Endothelial cell of umbilical vein (primary cell): ENCODE measurements at regions not wholly inside any gene's neighbourhood (a gene's known extent, or its start where the extent isn't known, plus 50 kb on each side); places are given as distances from the start of the nearest gene placed in this dataset.

Experiments
- BruUV-seq: library from RNA; stranded (reverse); fragments of 400-500 nt; replicated peaks from 2 replicates; lab custom pipeline; 2021; lab: Mats Ljungman, UMichigan
- CTCF ChIA-PET: fragments of 300-600, 350-600 bp; sonication (Branson Sonifier 250); formaldehyde crosslinking; loops from one replicate; lab custom pipeline; 2021; ENCODE audit warnings: antibody characterized with exemption, inconsistent platforms; lab: Charles Lee
- POLR2A ChIA-PET: fragments of 300-600, 350-600 bp; sonication (Branson Sonifier 250); formaldehyde crosslinking; loops from one replicate; lab custom pipeline; 2021; ENCODE audit warnings: antibody characterized with exemption, inconsistent platforms; lab: Charles Lee
- DNase-seq: peaks from one replicate; pipeline ENCODE4 v3.0.0-alpha.2; 2011; ENCODE audit warnings: low read depth, low spot score
- FAIRE-seq: peaks from 2 replicates; lab custom pipeline; 2011; peaks lifted over from hg19 to GRCh38; lab: Jason Lieb, UNC
- H2AFZ ChIP-seq: 2 replicates; pipeline ENCODE4 v1.6.0; 2012; ENCODE audit warnings: low read depth, low read length, control low read depth, inconsistent platforms
- H3K27ac ChIP-seq: 2 replicates; pipeline ENCODE4 v1.5.1; 2011; ENCODE audit warnings: low read depth, mild to moderate bottlenecking, control low read depth, low read length, moderate library complexity; ENCODE audit not compliant: insufficient read depth
- H3K27me3 ChIP-seq, 2 experiments: 2 replicates each; pipeline versions ENCODE4 v1.6.0 to v1.6.1; 2011; ENCODE audit warnings: low read length in 2 of 2, mixed read lengths in 1 of 2; ENCODE audit not compliant: control insufficient read depth in 2 of 2, insufficient read depth in 2 of 2
- H3K36me3 ChIP-seq, 2 experiments: 2 replicates in 1 of 2; 3 replicates in 1 of 2; pipeline ENCODE4 v1.5.1; 2011; ENCODE audit warnings: low read length in 2 of 2, mild to moderate bottlenecking in 1 of 2, moderate library complexity in 1 of 2; ENCODE audit not compliant: control insufficient read depth in 2 of 2, insufficient read depth in 2 of 2; ENCODE audit errors: extremely low read depth in 1 of 2
- H3K4me1 ChIP-seq: 3 replicates; pipeline ENCODE4 v1.5.1; 2011; ENCODE audit warnings: mild to moderate bottlenecking, low read length; ENCODE audit not compliant: control insufficient read depth, insufficient read depth; ENCODE audit errors: extremely low read depth
- H3K4me2 ChIP-seq: 2 replicates; pipeline ENCODE4 v1.6.1; 2011; ENCODE audit warnings: low read length, control low read depth, mixed read lengths; ENCODE audit not compliant: insufficient read depth
- H3K4me3 ChIP-seq, 3 experiments: fragments of 200-600 bp in 1 of 3; sonication (generic), shearing (Covaris generic) in 1 of 3; replicated peaks in 1 of 3; 2 replicates each; pipeline ENCODE4 v1.5.1; 2011 to 2016; ENCODE audit warnings: control low read depth in 3 of 3, low read length in 3 of 3, mild to moderate bottlenecking in 2 of 3, inconsistent platforms in 1 of 3, low read depth in 1 of 3, moderate library complexity in 1 of 3; ENCODE audit not compliant: insufficient read depth in 1 of 3
- H3K79me2 ChIP-seq: 2 replicates; pipeline ENCODE4 v1.6.0; 2012; ENCODE audit warnings: low read length, inconsistent platforms; ENCODE audit not compliant: control insufficient read depth, insufficient read depth
- H3K9ac ChIP-seq: replicated peaks from 2 replicates; pipeline ENCODE3; 2011; ENCODE audit warnings: low read length, control low read depth; ENCODE audit not compliant: insufficient read depth; ENCODE audit errors: extremely low read depth
- H3K9me1 ChIP-seq: replicated peaks from 3 replicates; pipeline ENCODE4 v1.6.0; 2011; ENCODE audit warnings: mild to moderate bottlenecking, low read length; ENCODE audit not compliant: control insufficient read depth, insufficient read depth; ENCODE audit errors: extremely low read depth
- H3K9me3 ChIP-seq: replicated peaks from 2 replicates; pipeline ENCODE4 v1.5.1; 2012; ENCODE audit warnings: low read length, inconsistent platforms; ENCODE audit not compliant: control insufficient read depth, insufficient read depth
- H4K20me1 ChIP-seq: replicated peaks from 2 replicates; pipeline ENCODE3; 2011; ENCODE audit warnings: mild to moderate bottlenecking, low read length; ENCODE audit not compliant: control insufficient read depth, insufficient read depth; ENCODE audit errors: extremely low read depth
- EZH2 ChIP-seq: IDR thresholded peaks from 2 replicates; pipeline ENCODE4 v1.6.1; 2012; ENCODE audit warnings: borderline replicate concordance, low read depth, mild to moderate bottlenecking, moderate library complexity, low read length, inconsistent platforms; ENCODE audit not compliant: severe bottlenecking
- FOS ChIP-seq: IDR thresholded peaks from 2 replicates; pipeline ENCODE4 v1.6.1; 2011; ENCODE audit warnings: mild to moderate bottlenecking, low read length, moderate library complexity, borderline replicate concordance; ENCODE audit not compliant: insufficient read depth
- GATA2 ChIP-seq: IDR thresholded peaks from 2 replicates; pipeline ENCODE4 v1.7.0; 2011; ENCODE audit warnings: low read depth, mild to moderate bottlenecking, moderate library complexity, mixed read lengths, low read length; ENCODE audit not compliant: insufficient read length, insufficient read depth
- JUN ChIP-seq: IDR thresholded peaks from 2 replicates; pipeline ENCODE4 v1.6.1; 2011; ENCODE audit warnings: borderline replicate concordance, low read depth; ENCODE audit not compliant: insufficient read length, insufficient read depth
- MYC ChIP-seq: IDR thresholded peaks from one replicate; pipeline ENCODE4 v1.6.1; 2011; ENCODE audit warnings: mild to moderate bottlenecking, low read depth, low read length
- POLR2A ChIP-seq: IDR thresholded peaks from 2 replicates; pipeline ENCODE4 v1.6.1; 2012; ENCODE audit warnings: low read depth, mild to moderate bottlenecking, control low read depth, low read length
- POLR2AphosphoS5 ChIP-seq: IDR thresholded peaks from 2 replicates; pipeline ENCODE4 v1.6.1; 2012; ENCODE audit warnings: low read depth, mild to moderate bottlenecking, control low read depth, low read length, moderate library complexity; ENCODE audit not compliant: insufficient read depth
- dilution Hi-C: fragments of 300-500 bp; cut with MboI; formaldehyde crosslinking; loops from one replicate; pipeline ENCODE4 v1.15.0; 2019; ENCODE audit warnings: low sequenced_read_pairs; ENCODE audit not compliant: extremely low pct_ligation_motif_present
- intact Hi-C: fragments of 100-400 bp; cut with micrococcal nuclease; formaldehyde crosslinking; loops from one replicate; pipeline ENCODE4 v1.10.0; 2022
- TF ChIP-seq, protein P1 (sequence below), 2 donors: IDR thresholded peaks; 1 replicate in 1 of 2; 2 replicates in 1 of 2; pipeline ENCODE4 v1.5.1; 2011; ENCODE audit warnings: low read length in 2 of 2, mild to moderate bottlenecking in 2 of 2, moderate library complexity in 2 of 2, control low read depth in 1 of 2, inconsistent platforms in 1 of 2, low read depth in 1 of 2; ENCODE audit not compliant: insufficient read depth in 1 of 2; ENCODE audit errors: extremely low read depth in 1 of 2
- TF ChIP-seq, protein P2 (sequence below): IDR thresholded peaks from 2 replicates; pipeline ENCODE4 v1.6.1; 2011; ENCODE audit not compliant: insufficient read depth, insufficient read length

DNA sequence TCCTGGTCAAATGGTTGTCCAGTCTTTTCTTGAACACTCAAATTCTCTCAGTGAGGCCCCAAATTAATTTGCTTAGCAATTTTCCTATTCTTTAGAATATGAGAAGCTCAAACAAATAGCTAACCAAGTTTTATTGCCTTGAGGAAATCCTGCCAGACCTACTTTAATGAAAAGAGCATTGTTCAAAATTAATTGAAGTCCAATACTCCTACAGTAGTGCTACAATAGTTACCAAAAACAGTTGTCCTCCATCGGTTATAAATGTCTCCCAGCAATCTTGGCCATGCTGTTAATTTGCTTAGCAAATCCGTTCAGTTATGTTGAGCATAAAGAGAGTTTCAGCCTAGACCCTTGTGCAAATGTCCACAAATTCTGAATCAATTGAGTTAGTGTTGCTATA is 112.9 kb downstream of the MAB21L3 start:
- H4K20me1 ChIP-seq = no peaks in the 10 kb centered on the region
- ChIA-PET POLR2A (no interaction called here), CTCF (interaction anchor here (2.9 kb wide), 1 partner anchor 261 kb away, joined by 9 read pairs; no protein-coding TSS in a partner anchor)
- dilution Hi-C loops = no loop called here
- intact Hi-C loops = no loop called here
- TF ChIP-seq MYC (no peak), JUN (no peak), EZH2 (no peak), POLR2A (no peak), FOS (no peak), GATA2 (no peak), POLR2AphosphoS5 (no peak)
- TF ChIP-seq, protein P1, sequence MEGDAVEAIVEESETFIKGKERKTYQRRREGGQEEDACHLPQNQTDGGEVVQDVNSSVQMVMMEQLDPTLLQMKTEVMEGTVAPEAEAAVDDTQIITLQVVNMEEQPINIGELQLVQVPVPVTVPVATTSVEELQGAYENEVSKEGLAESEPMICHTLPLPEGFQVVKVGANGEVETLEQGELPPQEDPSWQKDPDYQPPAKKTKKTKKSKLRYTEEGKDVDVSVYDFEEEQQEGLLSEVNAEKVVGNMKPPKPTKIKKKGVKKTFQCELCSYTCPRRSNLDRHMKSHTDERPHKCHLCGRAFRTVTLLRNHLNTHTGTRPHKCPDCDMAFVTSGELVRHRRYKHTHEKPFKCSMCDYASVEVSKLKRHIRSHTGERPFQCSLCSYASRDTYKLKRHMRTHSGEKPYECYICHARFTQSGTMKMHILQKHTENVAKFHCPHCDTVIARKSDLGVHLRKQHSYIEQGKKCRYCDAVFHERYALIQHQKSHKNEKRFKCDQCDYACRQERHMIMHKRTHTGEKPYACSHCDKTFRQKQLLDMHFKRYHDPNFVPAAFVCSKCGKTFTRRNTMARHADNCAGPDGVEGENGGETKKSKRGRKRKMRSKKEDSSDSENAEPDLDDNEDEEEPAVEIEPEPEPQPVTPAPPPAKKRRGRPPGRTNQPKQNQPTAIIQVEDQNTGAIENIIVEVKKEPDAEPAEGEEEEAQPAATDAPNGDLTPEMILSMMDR (IDR thresholded peaks at IDR 0.05; ENCODE audit: extremely low read depth in 1 of 2, insufficient read depth in 1 of 2, low read depth in 1 of 2, low read length in 2 of 2) = no peak
- TF ChIP-seq, protein P2, sequence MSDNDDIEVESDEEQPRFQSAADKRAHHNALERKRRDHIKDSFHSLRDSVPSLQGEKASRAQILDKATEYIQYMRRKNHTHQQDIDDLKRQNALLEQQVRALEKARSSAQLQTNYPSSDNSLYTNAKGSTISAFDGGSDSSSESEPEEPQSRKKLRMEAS = no peak
- DNase-seq = no peak
- H2AFZ ChIP-seq = no peak overlapping the region
- FAIRE-seq = no peak
- H3K79me2 ChIP-seq = no peaks in the 10 kb centered on the region
- no TSS peak for BruUV-seq
- no peak overlapping the region for H3K4me3 ChIP-seq
- no peaks in the 10 kb centered on the region for H3K9me3 ChIP-seq
- H3K36me3 ChIP-seq = no peaks in the 10 kb centered on the region
- H3K27me3 ChIP-seq = peaks cover 0 to 5% of the 10 kb centered on the region in 2 experiments
- H3K4me2 ChIP-seq = no peak overlapping the region
- no peaks in the 10 kb centered on the region for H3K9me1 ChIP-seq
- H3K9ac ChIP-seq = no peak overlapping the region
- no peaks in the 10 kb centered on the region for H3K4me1 ChIP-seq
- no peak overlapping the region for H3K27ac ChIP-seq
